Nephron (organoid): ENCODE measurements at regions not wholly inside any gene's neighbourhood (a gene's known extent, or its start where the extent isn't known, plus 50 kb on each side); places are given as distances from the start of the nearest gene placed in this dataset.
"Not testable (repeated sequence)": the region's sequence is repeated elsewhere in the genome, so short reads cannot be mapped to it uniquely, and the experiment has no call there.

ENCODE experiments used
- H3K27ac Mint-ChIP-seq, 3 experiments: 2 replicates each; pipeline ENCODE4 v1.8.0; 2020; ENCODE audit warnings: mixed read lengths in 3 of 3, mild to moderate bottlenecking in 2 of 3, moderate library complexity in 1 of 3
- H3K27me3 Mint-ChIP-seq: 2 replicates; pipeline ENCODE4 v1.8.0; 2021; ENCODE audit warnings: low read depth, mild to moderate bottlenecking, moderate library complexity, mixed read lengths
- H3K36me3 Mint-ChIP-seq: 2 replicates; pipeline ENCODE4 v1.8.0; 2020; ENCODE audit warnings: low read depth, mixed read lengths
- H3K4me1 Mint-ChIP-seq: 2 replicates; pipeline ENCODE4 v1.8.0; 2020; ENCODE audit warnings: mixed read lengths
- H3K4me3 Mint-ChIP-seq, 3 experiments: 2 replicates each; pipeline ENCODE4 v1.8.0; 2020; ENCODE audit warnings: mild to moderate bottlenecking in 3 of 3, mixed read lengths in 3 of 3, moderate library complexity in 2 of 3
- H3K9me3 Mint-ChIP-seq: 2 replicates; pipeline ENCODE4 v1.8.0; 2020; ENCODE audit warnings: mixed read lengths
- CTCF ChIP-seq, 3 experiments: fragments of 200-600 bp; sonication (generic); IDR thresholded peaks; one replicate each; pipeline ENCODE4 v1.5.0; 2021; ENCODE audit warnings: antibody characterized with exemption in 3 of 3; ENCODE audit not compliant: unreplicated experiment in 3 of 3

DNA sequence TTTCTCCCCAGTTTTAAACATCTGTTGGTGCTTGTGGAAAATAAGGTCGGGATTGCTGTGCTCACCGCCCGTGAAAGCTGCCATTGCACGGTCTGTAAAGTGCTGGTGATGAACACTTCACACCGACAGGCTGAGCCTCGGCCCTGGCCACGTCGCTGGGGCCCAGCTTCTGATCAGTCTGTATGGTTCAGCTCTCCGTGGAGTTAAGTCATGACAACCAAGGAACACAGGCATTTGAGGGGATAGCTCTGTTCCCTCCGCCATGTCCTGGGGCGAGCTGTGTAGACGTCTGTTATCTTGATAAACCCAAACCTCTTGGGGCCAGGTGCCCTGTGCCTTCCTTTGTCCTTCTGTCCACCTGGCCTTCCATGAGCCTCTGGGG lies 110.6 kb downstream of the METRNL start:
- H3K27me3 Mint-ChIP-seq: peaks cover 18% of the 10 kb centered on the region
- H3K4me1 Mint-ChIP-seq: peaks cover 27% of the 10 kb centered on the region
- no peak overlapping the region for H3K4me3 Mint-ChIP-seq
- peaks cover 11% of the 10 kb centered on the region for H3K9me3 Mint-ChIP-seq
- no peaks in the 10 kb centered on the region for H3K36me3 Mint-ChIP-seq
- peak overlapping the region; percentile 70 to 83 (median 79) for H3K27ac Mint-ChIP-seq
- no peak for TF ChIP-seq CTCF (IDR thresholded peaks at IDR 0.05; ENCODE audit: unreplicated experiment in 3 of 3)

DNA sequence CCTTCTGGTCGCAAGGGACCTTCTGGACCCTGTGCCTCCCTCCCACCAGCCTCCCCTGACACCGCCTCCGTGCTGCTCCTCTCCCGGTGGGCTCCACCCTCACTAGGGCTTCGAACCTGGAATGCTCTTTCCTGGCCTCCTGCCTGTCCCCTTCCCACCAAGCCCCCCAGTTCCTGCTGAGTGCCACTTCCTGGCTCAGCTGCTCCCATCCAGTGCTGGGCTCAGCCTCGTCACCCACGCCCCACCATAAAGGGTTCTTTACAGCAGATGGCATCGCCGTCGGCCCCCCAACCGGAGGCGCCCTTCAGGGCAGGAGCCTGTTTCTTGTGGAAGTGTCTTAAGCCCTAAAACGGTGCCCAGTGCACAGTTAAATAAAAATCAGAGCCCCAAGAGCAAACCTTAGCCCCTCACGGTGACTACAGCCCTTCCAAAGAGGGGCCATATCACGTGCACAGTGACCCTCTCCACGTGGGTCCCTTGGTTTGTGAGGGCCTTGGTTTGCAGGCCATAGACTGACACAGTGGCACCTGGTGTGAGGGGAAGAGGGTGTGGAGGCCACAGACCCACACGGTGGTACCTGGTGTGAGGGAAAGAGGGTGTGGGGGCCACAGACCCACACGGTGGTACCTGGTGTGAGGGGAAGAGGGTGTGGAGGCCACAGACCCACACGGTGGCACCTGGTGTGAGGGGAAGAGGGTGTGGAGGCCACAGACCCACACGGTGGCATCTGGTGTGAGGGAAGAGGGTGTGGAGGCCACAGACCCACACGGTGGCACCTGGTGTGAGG lies 111.4 kb downstream of the METRNL start:
- no peak for TF ChIP-seq CTCF (IDR thresholded peaks at IDR 0.05; ENCODE audit: unreplicated experiment in 3 of 3)
- H3K27ac Mint-ChIP-seq: peak overlapping the region; percentile 70 to 83 (median 79)
- peaks cover 16% of the 10 kb centered on the region for H3K27me3 Mint-ChIP-seq
- H3K36me3 Mint-ChIP-seq: no peaks in the 10 kb centered on the region
- peaks cover 11% of the 10 kb centered on the region for H3K9me3 Mint-ChIP-seq
- H3K4me1 Mint-ChIP-seq: peaks cover 27% of the 10 kb centered on the region
- H3K4me3 Mint-ChIP-seq: no peak overlapping the region

DNA sequence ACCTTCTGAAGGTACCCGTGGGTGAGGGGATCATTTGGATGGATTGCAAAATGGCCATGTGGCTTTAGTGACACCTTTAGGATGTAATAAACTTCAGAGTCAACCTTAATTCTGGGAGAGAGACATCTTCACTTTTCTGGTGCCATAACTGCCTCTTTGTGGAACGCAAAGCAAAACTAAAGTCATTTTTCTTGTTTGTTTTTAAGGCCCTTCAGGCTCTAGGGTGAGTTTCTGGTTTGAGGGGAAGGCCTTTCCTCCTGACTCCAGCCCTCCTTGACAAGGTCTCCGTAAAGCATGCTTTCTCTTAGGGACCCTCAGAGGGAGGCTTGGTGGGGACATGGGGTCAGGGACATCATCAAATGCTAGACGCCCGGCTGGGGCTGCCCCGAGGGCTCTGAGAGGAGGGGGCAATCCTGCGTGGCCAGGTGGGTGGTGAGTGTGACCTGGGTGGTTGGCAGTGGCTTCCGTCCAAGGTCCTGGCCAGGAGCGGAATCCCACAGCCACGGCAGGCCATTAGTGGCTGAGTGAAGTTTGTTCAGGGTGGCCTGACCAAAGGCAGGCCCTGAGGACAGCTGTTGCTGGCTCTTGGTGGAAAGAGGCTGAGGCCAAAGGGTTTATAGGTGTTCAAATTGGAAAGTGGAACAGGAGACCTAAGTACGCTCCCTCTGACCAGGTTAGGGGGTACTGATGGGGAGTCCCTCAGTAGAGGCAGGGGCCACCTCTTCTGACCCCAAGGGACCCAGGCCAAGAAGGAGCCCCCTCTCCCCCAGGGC lies 112.2 kb downstream of the METRNL start:
- no peaks in the 10 kb centered on the region for H3K36me3 Mint-ChIP-seq

GRCh38 chr17:83192161-83192788 lies 112.9 kb downstream of the METRNL start:
- no peak for TF ChIP-seq CTCF (IDR thresholded peaks at IDR 0.05; ENCODE audit: unreplicated experiment in 3 of 3)
- Mint-ChIP-seq H3K4me1 (peaks cover 19% of the 10 kb centered on the region), H3K27me3 (peaks cover 8% of the 10 kb centered on the region), H3K9me3 (peaks cover 8% of the 10 kb centered on the region), H3K27ac (no peak overlapping the region), H3K4me3 (no peak overlapping the region), H3K36me3 (no peaks in the 10 kb centered on the region)

More for the DNA sequence above, 112.2 kb downstream of the METRNL start:
- Mint-ChIP-seq H3K4me1 (peaks cover 20% of the 10 kb centered on the region), H3K27me3 (peaks cover 11% of the 10 kb centered on the region), H3K4me3 (no peak overlapping the region), H3K27ac (peak overlapping the region in 1 of 3 experiments; percentile 70), H3K9me3 (peaks cover 8% of the 10 kb centered on the region)
- no peak for TF ChIP-seq CTCF (IDR thresholded peaks at IDR 0.05; ENCODE audit: unreplicated experiment in 3 of 3)

GRCh38 chr17:83192789-83193335 lies 113.5 kb downstream of the METRNL start:
- H3K27me3 Mint-ChIP-seq, H3K4me3 Mint-ChIP-seq: not testable (repeated sequence)
- peaks cover 19% of the 10 kb centered on the region for H3K4me1 Mint-ChIP-seq

More at GRCh38 chr17:83192789-83193335, 113.5 kb downstream of the METRNL start:
- not testable (repeated sequence) for H3K9me3 Mint-ChIP-seq, H3K36me3 Mint-ChIP-seq, H3K27ac Mint-ChIP-seq
